Left kidney (tissue), 1 donor: ENCODE measurements at regions not wholly inside any gene's neighbourhood (a gene's known extent, or its start where the extent isn't known, plus 50 kb on each side); places are given as distances from the start of the nearest gene placed in this dataset.
"Not testable (repeated sequence)": the region's sequence is repeated elsewhere in the genome, so short reads cannot be mapped to it uniquely, and the experiment has no call there.

Experiments
- DNase-seq: peaks from one replicate; pipeline ENCODE4 v3.0.0-alpha.2; 2013

GRCh38 chr20:52098186-52098585, 93.4 kb downstream of the ZFP64 start:
- no peak for DNase-seq

GRCh38 chr20:52096117-52096516, 95.5 kb downstream of the ZFP64 start:
- no peak for DNase-seq

DNA sequence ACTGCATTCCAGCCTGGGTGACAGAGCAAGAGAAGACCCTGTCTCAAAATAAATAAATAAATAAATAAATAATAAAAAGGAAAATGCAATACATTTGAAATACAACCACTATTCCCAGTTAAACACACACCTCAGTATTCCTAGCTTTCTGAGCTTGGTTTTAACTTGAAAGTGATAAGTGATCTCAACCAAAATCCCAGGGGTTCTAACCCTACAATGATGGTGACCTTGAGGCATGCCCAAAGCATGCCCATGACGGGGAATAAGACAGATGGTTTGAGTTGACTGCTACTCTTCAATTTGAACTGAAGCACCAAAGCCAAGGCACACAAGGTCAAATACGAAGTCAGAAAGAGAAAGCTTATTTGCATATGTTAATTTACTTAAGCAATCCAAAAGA, 96.9 kb downstream of the ZFP64 start:
- DNase-seq: no peak

DNA sequence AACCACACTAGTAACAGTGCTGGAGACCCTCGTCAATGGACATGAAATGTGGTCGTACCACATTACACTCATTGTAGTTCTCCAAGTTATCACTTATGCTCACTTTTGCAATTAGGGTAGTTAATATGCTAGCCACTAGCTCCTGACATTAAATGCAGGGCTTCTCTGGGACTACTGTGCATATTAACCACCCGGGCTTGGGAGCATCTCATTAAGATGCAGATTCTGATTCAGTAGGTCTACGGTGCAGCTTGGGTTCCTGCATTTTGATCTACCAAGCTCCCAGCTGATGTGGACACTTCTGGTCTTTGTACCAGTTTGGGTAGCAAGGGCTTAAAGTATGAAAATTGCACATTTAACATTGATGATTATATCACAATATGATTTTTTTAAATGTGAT, 98.0 kb downstream of the ZFP64 start:
- no peak for DNase-seq

GRCh38 chr20:52090035-52090434, 101.5 kb downstream of the ZFP64 start:
- DNase-seq: no peak

DNA sequence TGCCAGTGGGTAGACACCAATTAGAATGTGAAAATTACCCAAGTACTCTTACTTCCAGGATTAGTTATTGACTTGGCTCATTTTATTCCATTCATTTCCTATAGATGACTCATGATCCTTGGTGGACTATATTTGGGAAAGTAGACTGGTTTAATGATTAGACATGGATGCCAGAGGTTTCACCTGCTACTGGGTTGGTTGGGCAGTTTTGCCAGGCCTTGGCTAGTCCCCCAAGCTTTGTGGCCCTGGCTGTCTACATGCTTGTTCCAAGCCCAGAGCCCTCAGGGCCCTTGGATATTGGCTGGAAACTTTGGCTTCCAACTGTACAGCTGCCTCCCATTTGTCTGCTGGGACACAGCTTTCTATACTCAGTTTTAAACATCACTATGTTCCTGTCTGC, 104.1 kb downstream of the ZFP64 start:
- DNase-seq: no peak

DNA sequence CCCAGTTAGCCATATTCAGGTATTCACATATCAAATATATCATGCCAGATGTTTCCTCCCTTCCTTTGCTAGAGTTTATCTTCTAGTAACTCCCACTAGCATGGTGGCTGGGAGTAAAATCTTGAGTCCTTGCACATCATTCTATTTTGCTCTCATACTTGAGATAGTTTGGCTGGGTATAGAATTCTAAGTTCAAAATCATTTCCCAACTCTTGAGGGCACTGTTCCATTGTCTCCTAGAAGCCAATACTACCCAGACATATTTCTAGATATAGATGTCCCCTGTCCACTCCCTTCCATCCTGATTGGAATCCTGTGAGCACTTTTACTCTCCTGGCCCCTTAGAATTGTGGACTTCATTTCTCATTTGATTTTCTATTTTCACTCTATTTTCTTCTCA, 104.7 kb downstream of the ZFP64 start:
- DNase-seq: no peak

- no peak for DNase-seq
Measured at GRCh38 chr20:52084727-52085126, 106.9 kb downstream of the ZFP64 start.

- DNase-seq: peak; percentile 73
Measured at GRCh38 chr20:52083627-52084232, 107.8 kb downstream of the ZFP64 start.

GRCh38 chr20:52082612-52083011, 109.0 kb downstream of the ZFP64 start:
- DNase-seq: no peak

GRCh38 chr20:52081791-52082190, 109.8 kb downstream of the ZFP64 start:
- no peak for DNase-seq

DNA sequence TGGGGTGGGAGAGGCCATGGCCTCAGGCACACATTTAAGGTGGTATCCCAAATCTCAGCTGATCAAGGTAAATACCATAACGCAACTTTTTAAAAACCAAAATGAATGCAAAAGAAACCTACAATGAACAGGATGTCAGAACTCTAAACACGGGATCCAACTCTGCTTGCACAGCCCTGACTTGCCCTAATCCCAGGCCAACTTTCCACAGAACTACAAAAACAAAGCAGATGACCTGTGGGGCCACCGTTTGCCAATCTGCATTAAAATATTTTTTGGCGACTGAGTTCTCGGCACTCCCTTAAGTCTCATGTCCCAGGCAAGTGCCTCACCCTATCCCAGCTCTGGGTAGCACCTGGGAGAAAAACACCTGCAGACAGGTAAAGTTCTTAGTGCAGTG, 110.5 kb downstream of the ZFP64 start:
- DNase-seq: no peak

- DNase-seq: no peak
Measured at GRCh38 chr20:52078289-52078688, 113.3 kb downstream of the ZFP64 start.

GRCh38 chr20:52076164-52076563, 115.4 kb downstream of the ZFP64 start:
- no peak for DNase-seq

DNA sequence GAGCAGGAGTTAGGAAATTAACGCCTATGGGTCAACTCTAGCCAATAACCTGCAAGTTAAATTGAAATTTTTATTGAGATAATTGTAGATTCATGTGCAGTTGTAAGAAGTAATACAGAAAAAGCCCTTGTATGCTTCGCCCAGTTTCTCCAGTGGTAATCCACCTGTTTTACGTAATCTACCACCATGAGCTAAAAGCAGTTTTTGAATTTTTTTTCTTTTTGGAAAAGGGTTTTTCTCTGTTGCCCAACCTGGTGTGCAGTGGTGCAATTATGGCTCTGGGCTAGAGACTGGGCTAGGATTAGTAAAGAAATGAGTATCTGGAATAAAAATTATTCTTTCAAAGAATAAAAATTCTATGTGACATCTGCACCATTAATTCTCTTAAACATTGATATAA, 116.2 kb downstream of the ZFP64 start:
- DNase-seq: no peak

DNA sequence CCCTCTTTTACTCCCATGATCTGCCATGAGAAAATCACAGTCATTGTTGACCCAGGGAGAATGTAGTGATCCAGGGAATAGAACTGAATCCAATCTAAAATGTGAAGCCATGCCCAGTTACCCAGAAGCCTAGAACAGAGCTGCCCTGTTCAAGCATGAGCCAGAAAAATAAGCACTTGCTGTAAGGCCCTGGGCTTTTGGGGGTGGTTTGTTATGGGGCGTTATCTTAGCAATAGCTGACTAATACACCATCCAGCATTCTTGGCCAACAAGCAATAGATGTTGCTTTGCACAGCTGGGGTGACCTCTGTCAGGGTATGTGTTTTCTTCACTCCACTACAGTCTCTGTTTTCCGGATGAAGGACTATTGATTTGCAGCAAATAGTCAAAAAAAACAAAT, 120.4 kb downstream of the ZFP64 start:
- no peak for DNase-seq

GRCh38 chr20:52064931-52065330, 126.6 kb downstream of the ZFP64 start:
- DNase-seq: no peak

- no peak for DNase-seq
Measured at GRCh38 chr20:52062452-52063209, 128.9 kb downstream of the ZFP64 start.

DNA sequence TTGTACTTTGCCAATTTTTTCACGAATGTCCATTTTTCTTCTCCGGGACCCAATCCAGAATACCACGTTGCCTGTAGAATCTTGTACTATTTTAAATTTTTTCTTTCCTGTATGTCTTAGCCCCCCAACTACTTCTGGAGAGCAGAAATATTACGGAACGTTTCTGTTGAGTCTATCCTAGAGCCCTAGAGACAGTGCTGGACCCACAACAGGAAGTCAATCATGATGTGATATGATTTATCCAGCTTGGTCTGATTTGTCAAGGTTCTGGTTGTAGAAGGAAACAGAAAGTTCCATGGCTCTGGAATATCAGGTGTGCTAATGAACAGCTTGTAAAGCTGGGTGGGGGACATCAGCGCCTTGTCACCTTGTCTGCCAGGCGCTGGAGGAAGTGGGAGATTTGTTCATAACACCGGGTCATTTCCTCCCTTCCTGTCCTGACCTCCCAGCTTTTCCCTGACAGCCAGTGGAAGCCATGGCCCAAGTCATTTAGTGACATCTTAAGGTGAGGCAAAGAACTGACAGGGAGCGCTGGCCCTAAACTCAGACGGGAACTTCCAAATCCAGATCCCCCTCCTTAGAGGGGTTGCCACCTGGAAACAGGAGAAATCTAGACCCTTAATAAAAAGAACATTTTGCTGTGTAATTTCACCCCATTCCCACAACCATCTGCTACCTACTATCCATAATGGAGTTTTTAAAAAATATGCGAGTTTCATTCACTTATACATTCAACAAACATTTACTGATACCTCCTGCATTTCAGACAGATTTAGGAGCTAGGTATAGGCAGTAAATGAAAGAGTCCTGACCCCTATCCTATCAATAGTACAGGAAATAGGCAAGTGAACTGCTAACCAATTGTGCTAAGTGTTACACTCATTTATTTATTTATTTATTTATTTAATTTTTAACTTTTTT, 130.5 kb downstream of the ZFP64 start:
- DNase-seq: peak; percentile 56

- not testable (repeated sequence) for DNase-seq
Measured at GRCh38 chr20:52057133-52057532, 134.4 kb downstream of the ZFP64 start.

DNA sequence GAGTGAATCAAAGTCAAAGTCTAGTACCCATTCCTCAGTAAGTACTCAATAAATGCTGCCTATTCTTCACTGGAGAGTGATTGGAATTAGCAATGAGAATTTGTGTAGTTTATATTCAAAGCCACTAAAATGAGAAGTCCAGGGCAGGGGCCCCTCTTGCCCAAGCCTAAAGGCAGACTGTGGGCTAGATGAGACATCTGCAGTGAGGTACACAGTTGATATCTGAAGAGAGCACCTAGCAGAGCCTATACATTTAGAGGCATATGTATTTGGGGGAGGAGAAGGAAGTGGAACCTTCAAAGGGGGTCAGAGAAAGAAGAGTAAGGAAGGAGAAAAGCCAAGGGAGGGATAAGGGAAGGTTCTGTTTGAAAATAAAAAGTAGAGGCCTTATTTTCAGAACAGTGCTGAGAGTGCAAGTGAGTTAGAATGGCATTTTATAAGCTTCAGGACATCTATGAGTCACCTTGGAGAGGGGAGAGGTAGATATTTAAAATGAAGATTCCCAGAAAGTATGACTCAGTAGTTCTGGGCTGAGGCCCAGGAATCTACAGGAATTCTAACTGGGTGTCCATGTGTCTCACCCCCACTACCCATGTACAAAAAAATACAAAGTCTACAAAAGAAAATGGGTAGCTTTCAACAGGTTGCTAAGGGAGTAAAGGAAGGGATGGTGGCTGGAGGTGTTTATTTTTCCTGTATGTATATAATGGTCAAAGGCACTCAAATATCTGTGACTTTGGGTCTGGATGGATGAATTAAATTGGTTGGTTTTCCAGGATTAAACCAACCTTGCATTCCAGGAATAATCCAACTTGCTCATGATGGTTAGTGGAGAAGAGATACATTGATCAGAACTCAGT, 135.1 kb downstream of the ZFP64 start:
- DNase-seq: no peak

DNA sequence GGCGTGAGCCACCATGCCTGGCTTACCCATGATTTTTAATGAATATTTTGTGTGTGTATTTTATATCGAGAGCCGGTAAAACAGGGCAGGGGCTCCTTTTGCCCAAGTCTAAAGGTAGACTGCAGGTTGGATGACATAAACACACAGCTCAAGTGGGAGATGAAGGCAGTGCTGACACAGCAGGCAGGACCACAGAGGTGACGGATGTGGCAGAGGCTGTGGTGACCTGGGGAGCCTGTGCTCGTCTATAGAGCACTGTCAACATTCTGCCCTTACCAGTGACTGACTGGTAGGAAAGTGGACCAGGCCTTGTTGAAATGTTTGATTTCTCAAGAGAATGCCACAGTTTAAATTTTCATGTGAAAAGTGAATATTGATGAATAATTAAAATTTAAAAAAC, 137.5 kb downstream of the ZFP64 start:
- no peak for DNase-seq
